ENCODE measurements at regions not wholly inside any gene's neighbourhood (a gene's known extent, or its start where the extent isn't known, plus 50 kb on each side); places are given as distances from the start of the nearest gene placed in this dataset.
"Not testable (repeated sequence)": the region's sequence is repeated elsewhere in the genome, so short reads cannot be mapped to it uniquely, and the experiment has no call there.

DNA sequence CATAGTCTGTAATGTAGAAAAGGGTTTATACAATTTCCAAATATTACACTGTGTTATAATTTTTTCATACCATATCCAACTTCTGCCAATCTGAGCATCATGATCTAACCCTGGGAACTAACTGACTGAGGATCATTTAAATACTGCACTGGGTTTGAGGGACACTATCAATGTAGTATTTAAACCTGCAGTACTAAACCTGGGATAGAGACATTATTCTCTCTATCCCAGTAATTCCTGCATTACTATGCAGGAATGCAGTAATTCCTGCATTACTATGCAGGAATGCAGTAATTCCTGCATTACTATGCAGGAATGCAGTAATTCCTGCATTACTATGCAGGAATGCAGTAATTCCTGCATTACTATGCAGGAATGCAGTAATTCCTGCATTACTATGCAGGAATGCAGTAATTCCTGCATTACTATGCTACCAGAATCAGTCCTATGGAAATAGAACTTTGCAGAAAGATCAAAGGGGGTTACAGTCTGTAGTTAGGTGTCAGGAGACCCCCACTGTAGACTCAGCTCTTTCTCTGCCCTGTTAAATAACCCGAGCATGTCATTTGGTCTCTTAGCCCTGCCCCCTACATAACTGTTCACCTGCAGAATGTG is 295.2 kb downstream of the OSTF1 start:
- TF ChIP-seq POLR2A (IDR thresholded peaks at IDR 0.05): not testable (repeated sequence)
- TF ChIP-seq, protein P1, sequence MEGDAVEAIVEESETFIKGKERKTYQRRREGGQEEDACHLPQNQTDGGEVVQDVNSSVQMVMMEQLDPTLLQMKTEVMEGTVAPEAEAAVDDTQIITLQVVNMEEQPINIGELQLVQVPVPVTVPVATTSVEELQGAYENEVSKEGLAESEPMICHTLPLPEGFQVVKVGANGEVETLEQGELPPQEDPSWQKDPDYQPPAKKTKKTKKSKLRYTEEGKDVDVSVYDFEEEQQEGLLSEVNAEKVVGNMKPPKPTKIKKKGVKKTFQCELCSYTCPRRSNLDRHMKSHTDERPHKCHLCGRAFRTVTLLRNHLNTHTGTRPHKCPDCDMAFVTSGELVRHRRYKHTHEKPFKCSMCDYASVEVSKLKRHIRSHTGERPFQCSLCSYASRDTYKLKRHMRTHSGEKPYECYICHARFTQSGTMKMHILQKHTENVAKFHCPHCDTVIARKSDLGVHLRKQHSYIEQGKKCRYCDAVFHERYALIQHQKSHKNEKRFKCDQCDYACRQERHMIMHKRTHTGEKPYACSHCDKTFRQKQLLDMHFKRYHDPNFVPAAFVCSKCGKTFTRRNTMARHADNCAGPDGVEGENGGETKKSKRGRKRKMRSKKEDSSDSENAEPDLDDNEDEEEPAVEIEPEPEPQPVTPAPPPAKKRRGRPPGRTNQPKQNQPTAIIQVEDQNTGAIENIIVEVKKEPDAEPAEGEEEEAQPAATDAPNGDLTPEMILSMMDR (IDR thresholded peaks at IDR 0.05): not testable (repeated sequence)
